HG03354 (cell line): ENCODE measurements at regions not wholly inside any gene's neighbourhood (a gene's known extent, or its start where the extent isn't known, plus 50 kb on each side); places are given as distances from the start of the nearest gene placed in this dataset.

ENCODE experiments used
- ATAC-seq: cut with Tn5 transposase; IDR thresholded peaks from one replicate; pipeline ENCODE4 v1.9.1; 2021; ENCODE audit warnings: mild to moderate bottlenecking; ENCODE audit not compliant: unreplicated experiment, poor library complexity, severe bottlenecking

DNA sequence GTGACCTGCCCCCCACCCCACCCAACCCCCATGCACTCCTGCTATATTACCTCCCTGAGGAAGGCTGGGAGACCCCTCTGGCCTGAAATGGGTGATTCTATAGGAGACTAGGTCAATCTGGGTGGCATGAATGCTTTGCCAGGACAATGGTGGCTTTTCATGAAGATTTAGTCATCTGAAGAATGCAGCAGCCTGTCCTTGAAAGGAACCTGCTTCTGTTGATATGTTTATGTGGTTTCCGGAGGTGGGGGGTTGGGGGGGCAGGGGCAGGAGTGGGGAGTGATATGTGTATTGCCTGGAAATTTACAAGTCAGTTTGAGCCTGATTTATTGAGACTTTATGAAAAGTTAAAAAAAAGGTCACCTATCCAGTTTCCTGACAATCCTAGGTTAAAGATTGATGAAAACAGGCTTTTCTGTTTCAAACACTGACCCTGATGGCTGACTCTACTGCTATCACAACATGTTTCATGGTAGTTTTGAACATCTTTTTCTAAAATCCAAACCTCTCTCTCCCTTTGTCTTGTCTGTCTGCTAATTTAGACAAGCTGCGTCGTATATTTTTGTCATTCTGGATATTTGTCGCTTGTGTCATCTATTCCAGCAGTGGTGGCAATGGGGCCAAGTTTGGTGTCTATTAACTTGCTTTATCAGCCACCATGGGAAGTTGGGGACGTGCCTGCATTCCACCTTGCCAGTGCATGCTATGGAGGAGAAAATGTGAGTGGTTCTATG lies 153.7 kb upstream of the EGFLAM start:
- ATAC-seq, result no peak

DNA sequence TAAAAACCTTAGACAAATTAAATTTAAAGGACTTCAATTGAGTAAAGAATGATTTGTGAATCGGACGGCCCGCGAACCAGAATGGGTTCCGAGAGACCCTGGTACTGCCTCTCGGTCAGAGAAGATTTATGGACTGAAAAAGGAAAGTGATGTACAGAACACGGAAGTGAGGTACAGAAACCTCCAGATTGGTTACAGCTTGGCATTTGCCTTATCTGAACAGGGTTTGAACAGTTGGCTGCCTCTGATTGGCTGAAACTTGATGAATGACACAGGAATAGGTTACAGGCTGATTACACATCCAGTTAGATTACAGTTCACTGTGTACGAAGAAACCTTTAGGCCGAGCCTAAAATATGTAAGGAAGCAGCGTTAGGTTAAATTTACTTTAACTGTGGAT lies 156.5 kb upstream of the EGFLAM start:
- ATAC-seq, result no peak

DNA sequence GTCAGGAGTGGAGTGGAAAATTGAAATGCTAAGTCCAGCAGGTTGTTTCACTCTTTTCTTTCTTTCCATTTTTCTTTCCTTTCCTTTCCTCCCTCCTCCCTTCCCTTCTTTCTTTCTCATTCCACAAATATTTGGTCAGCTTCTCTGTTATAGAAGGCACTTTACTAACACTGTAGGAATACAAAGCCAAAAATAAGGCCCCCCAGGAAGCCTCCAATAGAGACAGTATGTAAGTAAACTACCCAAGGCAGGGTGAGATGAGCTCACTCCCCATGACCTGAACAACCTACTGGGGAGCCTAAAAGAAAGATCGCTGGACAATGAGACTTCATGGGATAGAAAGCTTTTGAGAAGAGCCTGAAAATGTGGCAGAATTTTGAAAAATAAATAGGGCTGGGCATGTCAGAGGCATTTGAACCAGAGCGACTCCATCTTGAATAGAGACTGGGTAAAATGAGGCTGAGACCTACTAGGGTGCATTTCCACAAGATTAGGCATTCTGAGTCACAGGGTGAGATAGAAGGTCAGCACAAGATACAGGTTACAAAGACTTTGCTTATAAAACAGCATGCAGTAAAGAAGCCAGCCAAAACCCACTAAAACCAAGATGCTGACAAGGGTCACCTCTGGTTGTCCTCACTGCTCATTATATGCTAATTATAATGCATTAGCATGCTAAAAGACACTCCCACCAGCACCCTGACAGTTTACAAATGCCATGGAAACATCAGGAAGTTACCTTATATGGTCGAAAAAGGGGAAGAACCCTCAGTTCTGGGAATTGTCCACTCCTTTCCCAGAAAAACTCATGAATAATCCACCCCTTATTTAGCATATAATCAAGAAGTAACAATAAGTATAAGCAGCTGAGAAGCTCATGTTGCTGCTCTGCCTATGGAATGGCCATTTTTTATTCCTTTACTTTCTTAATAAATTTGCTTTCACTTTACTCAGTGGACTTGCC lies 158.9 kb upstream of the EGFLAM start:
- ATAC-seq, result no peak

DNA sequence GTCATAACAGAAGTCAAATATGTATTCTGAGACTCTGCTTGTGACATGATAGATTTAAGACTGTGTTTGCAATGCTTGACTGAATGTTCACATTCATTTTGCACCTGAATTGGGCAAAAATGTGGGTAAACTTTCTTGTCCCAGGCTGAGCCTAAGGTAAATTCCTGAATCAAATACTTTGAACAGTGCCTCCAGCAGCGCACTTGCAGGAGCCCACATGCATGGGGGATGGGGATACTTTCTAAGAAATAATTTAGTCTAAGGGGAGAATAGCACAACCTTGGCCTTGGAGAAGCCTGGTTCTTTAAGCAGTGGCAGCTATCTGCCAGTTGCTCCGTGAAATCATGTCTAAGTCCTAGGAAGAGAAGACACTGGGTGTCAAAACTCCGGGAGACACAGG lies 163.5 kb upstream of the EGFLAM start:
- no peak for ATAC-seq

DNA sequence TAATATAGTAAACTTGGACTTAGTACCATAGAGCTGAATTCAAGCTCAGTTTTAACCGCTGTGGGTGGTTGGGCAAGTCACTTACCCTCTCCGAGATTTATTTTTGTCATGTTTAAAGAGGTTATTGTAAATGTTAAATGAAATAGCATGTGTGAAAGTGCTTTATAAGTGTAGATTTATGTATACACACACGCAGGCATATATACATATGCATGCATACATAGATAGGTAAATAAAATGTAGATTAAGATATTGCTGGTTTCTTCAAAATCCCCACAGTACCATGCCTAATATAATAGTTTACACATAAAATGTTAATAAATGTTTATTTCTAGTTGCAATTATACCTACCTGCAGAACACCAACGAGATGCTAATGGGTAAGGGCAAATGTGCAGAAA lies 164.5 kb upstream of the EGFLAM start:
- no peak for ATAC-seq

DNA sequence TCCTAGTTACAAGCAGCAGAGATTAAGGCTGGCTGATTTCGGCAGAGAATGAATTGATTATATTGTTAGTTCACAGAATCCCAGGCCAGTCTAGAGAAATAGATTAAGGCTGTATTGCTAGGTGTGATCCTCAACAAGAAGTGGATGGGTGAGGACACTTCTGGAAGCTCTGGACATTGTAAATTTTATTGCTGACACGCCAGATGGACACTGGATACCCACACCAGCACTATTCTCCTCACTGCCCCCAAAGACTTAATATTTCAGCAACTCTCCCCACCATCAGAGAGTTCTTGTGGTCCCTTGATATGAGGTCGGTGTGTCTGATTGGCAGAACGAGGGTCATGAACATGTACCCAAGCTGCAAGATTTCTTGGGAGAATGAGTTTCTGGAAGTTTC lies 171.6 kb upstream of the EGFLAM start:
- ATAC-seq, result no peak

DNA sequence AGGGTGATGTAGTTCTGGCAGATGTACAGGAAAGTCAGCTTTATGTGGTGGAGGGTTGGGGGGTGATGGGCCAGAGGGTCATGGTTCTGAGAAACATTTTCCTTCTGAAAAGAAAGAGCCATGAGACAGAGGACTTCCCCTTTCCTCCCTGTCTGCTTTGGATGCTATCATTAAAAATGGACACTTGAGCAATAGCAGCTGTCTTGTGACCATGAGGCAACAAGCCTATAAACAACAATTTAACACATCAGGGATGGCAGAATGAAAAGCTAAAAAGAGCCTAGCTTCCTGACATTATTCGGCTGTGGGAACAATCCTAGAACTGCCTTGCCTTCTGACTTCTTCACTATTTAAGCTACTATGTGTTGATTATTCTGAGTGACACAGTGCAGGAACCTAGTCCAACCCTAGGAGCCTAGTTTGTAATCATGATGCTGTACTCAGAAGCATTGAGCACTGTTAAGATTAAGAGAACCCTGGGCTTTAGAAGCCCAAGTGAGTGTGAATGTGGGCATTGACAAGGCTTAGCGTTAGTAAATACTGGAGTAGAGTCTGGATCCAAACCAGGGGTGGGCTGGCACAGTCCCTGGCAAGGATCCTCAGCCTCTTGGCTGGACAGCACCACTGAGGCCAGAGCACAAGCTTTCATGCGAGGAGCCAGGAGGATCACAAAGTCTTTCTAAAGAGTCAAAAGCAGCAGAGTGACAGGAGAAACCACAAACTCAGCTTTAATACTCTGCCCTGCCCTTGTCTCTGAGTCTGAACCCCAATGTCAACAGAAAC lies 178.5 kb upstream of the EGFLAM start:
- no peak for ATAC-seq

DNA sequence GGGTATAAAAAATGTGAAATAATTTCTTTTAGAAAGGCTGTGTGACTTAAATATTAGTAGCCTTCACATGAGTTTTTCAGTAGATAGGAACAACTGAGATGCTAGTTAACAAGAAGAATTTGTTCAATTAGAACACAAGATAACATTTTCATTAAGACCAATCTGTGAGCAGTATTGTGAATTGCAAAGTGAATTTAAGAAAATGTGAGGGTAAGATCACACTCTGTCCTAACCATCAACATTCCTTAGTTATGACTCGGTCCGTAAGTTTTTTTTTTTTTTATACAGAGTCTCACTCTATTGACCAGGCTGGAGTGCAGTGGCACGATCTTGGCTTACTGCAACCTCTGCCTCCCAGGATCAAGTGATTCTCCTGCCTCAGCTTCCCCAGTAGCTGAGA lies 180.2 kb upstream of the EGFLAM start:
- no peak for ATAC-seq

DNA sequence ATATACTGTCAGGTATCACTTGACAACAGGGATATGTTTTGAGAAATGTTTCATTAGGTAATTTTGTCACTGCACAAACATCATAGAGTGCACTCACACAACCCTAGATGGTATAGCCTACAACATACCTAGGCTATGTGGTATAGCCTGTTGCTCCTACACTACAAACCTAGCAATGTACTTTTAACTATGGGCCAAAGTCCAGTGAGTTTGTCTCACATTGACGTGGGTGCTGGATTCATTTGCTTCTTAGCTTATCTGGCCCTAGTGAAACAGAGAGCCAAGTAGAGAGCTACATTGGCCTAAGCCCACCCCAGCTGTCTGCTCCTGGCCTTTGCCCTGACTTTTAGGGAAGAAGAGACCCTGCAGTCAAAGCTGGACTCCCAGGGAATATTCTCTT lies 180.7 kb upstream of the EGFLAM start:
- no peak for ATAC-seq

DNA sequence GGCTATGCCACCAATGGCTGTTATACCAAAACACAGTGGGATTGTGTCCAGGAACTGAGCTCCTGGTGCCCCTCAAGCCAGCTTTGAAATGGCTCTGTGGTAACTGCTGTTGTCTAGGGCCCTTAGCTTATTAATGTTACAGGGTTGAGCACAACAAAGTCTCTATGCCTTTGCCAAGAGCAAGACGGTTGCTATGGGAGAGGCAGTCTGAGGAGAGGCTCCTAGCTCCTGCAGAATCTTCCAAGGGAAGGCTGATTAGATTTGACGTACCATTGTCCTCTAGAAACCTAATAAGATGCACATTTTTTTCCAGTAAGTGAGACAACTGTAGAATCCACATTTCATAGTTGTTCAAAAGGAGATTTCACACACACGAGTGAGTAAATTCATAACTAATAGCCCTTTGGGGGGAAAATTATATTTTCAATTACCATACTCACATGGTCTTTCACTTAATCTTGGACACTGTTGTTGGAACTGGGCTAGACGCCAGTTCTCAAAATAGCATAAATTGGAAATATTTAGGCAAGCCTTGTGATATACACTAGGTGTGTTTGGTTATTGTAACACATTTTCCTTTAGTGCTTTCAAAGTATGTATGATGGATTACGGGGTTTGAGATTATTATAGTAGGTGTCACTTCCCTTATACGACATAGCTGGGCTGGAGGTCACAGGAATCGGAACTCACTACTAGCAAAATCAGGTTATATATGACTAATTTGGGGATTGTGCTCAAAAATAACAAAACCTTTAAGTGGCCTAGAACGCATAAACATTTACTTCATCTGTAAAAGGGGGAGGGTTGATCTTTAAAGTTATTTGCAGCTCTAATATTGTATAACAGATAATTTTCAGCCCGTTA lies 186.3 kb upstream of the EGFLAM start:
- ATAC-seq, result no peak

DNA sequence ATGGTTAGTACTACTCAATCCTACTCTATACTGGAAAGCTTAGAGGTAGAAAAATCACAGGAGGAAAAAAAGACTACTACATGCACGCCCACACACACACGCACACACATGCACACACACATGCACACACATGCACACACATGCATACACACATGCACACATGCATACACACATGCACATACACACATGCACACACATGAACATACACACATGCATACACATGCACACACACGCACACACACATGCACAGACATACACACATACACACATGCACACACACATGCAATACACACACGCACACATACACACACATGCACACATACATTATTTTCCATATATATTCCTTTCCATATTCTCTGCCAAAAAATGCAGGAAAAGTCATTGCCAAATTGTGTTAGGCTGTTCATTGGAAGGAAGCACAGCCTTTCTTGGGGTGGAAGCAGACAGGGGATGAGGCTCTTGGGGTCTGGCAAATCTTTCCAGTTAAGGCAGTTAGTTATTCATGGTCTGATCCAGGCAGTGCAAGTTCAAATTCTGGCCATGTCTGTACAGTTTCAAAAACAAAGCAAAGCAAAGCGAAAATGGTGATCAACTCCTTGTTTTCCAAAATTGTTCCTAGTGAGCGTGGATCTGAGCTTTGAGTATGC lies 187.9 kb upstream of the EGFLAM start:
- ATAC-seq, result no peak

DNA sequence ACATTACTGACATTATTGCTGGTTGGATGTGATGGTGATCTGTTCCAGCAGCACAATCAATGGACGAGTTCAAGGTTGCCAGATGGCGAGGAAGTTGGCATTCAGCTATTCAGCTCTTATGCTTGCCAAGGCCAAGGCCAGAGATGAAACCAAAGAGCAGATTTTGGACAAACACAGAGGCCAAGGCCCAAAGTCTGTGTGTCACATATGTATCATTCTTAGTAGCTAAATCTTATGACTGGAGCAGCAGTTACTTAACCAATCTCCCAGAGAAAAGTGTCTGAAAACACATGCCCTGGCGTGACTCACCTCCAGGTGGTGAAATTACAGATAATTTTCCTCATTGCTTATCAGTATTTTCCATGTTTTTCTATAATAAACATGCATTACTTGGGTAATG lies 189.0 kb upstream of the EGFLAM start:
- ATAC-seq, result no peak

DNA sequence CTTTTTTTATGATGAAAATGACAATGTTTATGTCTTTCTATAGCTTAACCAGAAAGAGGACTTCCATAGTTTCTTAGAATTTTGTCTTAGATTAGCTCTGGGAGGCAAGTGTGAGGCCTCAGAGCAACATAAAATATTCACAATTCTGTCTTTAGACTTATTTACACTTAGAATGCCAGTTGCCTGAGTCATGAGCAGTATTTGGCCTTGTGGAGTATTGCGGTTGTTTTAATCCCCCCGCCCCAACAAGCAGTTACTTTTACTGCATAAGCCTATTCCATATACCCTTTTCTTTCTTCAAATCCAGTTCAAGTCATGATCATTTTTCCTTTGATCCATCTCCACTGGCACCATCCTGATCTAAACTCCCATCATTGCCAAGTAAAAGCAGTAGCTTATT lies 198.0 kb upstream of the EGFLAM start:
- ATAC-seq, result no peak

DNA sequence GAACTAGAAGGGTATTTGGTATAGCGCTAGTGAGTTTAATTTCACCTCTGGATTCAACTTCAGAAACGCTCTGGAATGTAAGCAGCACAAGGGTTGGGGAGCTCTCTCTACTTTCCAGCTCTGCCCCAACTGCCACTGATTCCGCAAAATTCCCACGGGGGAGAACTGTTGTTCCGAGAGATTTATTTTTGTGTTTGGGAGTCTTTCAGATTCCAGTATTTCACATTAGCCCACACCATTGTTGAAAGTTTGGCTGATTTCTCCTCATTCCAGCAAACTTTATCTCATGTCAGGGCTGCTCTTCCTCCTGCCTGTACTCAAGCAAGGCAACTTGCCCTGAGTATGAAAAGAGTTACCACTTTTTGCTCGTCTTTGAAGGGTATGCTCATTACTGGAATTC lies 198.5 kb upstream of the EGFLAM start:
- ATAC-seq, result no peak

DNA sequence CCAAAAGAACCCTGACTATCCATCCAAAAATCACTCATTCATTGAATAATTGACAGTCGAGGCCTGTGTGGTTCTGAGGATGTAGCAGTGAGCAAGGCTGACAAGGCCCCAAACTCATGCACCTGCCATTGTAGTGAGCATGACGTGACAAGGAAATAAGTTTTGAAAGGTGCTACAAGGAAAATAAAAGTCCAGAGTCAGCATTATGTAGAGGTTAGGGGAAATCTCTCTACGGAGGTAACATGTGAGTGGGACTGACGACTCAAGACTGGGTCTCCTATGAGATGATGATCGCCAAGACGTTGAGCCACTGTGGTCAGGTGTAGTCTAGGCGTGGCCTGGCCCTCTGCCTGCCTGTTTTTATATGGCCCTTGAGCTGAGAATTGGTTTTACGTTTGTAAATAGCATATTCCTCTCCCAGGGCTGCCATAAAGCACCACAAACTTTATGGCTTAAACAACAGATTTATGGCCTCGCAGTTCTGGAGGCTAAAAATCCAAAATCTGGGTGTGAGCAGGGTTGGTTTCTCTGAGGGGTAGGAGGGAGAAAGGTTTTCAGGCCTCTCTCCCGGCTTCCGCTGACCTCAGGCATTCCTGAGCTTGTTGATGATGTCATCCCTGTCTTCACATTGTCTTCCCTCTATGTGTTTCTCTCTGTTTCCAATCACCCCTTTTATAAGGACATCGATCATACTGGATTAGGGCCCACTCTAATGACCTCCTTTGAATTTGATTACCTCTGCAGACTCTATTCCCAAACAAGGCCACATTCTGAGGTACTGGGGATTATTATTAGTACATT lies 206.4 kb upstream of the EGFLAM start:
- ATAC-seq, result no peak

DNA sequence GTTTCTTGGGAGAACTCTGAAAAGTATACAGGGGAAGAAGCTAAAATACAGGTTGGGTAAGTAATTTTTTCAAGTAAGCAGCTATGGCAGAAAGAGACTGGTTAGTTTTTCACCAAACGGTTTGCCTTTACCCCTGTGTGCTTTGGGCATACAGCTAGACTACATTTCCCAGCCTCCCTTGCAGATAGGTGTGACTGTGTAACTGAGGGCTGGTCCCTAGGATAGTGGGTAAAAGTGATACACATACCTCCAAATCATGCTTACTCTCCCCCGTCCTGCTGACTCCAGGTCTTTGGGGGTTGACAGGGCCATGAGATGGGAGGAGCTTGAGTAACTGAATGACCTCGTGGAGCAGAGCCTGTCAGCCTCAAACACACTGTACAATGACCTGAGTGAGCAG lies 208.6 kb upstream of the GDNF start:
- ATAC-seq, result no peak

DNA sequence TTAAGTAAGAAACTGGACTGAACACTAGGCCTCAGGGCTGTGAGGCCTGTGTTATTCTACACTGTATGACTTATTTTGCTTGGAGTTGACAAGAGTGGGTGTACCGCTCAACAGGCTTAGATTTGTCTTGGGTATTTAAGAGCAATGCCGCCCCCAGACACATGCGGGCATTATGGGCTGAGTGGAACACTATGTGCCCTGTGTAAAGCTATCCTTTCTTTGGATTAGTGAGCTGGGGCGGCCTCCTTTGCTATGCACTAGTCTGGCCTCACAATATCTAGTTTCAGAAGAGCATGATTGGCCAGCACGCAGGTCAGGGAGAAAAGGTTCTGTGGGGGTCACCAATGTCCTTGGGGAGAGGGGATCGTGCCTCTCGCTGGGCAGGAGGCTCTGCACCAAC lies 206.3 kb upstream of the GDNF start:
- ATAC-seq, result no peak

DNA sequence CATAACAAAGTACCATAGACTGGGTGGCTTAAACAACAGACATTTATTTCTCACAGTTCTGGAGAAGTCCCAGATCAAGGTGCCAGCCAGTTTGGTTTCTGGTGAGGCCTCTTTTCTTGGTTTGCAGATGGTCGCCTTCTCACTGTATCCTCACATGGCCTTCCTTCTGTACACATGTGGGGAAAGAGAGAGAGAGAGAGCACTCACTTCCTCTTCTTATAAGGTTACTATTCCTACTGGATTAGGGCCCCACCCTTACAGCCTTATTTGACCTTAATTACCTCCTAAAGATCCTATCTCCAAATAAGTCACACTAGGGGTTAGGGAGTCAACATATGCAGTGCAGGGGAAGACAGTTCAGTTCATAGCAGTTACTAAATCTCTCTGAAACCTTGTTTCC lies 205.6 kb upstream of the GDNF start:
- no peak for ATAC-seq
